Lower leg skin (tissue), 3 donors: ENCODE measurements at regions not wholly inside any gene's neighbourhood (a gene's known extent, or its start where the extent isn't known, plus 50 kb on each side); places are given as distances from the start of the nearest gene placed in this dataset.

Experiments used
- POLR2A ChIP-seq, 2 donors: fragments of 450-650 bp; IDR thresholded peaks; one replicate each; pipeline ENCODE4 v1.6.1; 2016 to 2017; ENCODE audit warnings: antibody characterized with exemption in 2 of 2, mild to moderate bottlenecking in 1 of 2, moderate library complexity in 1 of 2
- TF ChIP-seq, protein P1 (sequence below), 3 donors: fragments of 450-650 bp; IDR thresholded peaks; one replicate each; pipeline ENCODE4 v1.5.1; 2016; ENCODE audit warnings: antibody characterized with exemption in 3 of 3, mild to moderate bottlenecking in 3 of 3, moderate library complexity in 2 of 3

GRCh38 chr10:61285749-61286148, 167.4 kb downstream of the TMEM26 start:
- TF ChIP-seq, protein P1, sequence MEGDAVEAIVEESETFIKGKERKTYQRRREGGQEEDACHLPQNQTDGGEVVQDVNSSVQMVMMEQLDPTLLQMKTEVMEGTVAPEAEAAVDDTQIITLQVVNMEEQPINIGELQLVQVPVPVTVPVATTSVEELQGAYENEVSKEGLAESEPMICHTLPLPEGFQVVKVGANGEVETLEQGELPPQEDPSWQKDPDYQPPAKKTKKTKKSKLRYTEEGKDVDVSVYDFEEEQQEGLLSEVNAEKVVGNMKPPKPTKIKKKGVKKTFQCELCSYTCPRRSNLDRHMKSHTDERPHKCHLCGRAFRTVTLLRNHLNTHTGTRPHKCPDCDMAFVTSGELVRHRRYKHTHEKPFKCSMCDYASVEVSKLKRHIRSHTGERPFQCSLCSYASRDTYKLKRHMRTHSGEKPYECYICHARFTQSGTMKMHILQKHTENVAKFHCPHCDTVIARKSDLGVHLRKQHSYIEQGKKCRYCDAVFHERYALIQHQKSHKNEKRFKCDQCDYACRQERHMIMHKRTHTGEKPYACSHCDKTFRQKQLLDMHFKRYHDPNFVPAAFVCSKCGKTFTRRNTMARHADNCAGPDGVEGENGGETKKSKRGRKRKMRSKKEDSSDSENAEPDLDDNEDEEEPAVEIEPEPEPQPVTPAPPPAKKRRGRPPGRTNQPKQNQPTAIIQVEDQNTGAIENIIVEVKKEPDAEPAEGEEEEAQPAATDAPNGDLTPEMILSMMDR (IDR thresholded peaks at IDR 0.05): no peak
- TF ChIP-seq POLR2A (IDR thresholded peaks at IDR 0.05): no peak
